ENCODE measurements at regions not wholly inside any gene's neighbourhood (a gene's known extent, or its start where the extent isn't known, plus 50 kb on each side); places are given as distances from the start of the nearest gene placed in this dataset.
"Not testable (repeated sequence)": the region's sequence is repeated elsewhere in the genome, so short reads cannot be mapped to it uniquely, and the experiment has no call there.

GRCh38 chr4:52157071-52157470 lies 106.0 kb downstream of the SPATA18 start:
- DNase-seq (ENCODE audit: low read depth in 4 of 4, low spot score in 1 of 4): not testable (repeated sequence)

DNA sequence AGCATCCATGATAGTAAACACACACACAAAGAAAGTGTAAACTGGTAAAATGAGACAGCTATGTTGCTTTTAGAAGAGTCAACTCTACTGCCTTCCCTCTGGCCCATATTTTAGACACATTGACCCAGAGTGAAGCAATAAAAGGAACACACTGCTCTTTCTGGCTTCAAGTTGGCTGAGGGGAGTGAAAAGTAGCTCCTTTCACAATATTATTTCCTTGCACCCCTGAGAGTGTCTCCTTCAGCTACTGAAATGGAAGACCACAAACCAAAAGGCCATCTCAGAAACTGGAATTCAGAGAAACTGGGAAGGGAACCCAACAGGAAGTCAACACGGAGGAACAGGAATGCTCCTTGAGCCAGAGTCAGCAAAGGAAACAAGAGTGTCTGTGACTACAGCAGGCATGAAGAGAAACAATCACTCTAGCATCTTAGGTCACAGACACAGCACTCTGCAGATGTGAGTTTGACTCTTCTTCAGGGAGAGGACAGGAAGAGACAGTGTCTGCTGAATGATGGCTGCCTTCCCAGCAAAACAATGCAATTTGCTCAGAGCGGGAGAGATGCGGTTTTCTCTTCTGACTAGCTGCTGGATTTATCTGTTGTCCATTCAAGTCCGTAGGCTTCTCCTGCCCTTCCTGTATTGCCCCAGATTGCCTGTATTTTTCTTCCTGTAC lies 106.7 kb downstream of the SPATA18 start:
- no peak for DNase-seq (ENCODE audit: low read depth in 4 of 4, low spot score in 1 of 4)

GRCh38 chr4:52160859-52161258 lies 109.8 kb downstream of the SPATA18 start:
- no peak for DNase-seq (ENCODE audit: low read depth in 4 of 4, low spot score in 1 of 4)

DNA sequence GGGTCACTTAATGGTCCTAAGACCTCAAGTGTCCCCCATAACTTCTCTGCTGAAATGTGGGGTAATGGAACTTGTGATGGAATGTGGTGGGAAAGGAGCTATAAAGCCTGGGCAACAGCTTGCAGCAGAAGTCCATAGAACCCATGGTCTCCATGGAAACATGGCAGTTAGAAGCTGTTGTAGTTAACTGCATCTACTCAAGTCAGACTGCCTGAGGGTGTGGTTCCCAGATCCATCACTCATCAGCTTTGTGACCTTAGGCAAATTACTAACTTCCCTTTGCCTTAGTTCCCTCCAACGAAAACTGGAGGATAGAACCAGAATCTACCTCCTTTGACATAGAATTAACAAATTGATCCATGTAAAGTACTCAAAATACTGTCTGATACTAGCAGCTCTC lies 113.0 kb downstream of the SPATA18 start:
- no peak for DNase-seq (ENCODE audit: low read depth in 4 of 4, low spot score in 1 of 4)

GRCh38 chr4:52172166-52172565 lies 121.1 kb downstream of the SPATA18 start:
- DNase-seq (ENCODE audit: low read depth in 4 of 4, low spot score in 1 of 4): no peak

- DNase-seq (ENCODE audit: low read depth in 4 of 4, low spot score in 1 of 4): no peak
These were observed 122.5 kb downstream of the SPATA18 start for GRCh38 chr4:52173470-52174045.

DNA sequence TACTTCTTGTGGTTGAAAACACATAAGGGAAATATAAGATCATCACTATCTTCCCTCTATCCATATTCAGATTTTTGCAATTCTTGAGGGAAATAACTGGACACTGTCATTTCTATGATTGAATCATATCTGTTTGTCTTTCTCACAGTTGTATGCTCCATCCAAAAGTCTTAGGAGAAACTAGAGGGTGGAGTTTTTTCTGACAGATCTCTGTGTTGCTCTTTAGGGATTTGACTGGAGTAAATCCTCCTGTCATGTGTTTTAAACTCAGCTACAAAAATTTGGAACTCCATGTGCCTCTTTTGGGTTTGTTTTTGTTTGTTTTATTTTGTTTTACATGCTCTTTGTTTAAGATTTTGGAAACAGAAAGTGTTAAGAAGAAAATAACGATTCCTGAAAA lies 136.5 kb downstream of the SPATA18 start:
- DNase-seq (ENCODE audit: low read depth in 4 of 4, low spot score in 1 of 4): no peak

GRCh38 chr4:52192001-52192400 lies 140.9 kb downstream of the SPATA18 start:
- DNase-seq (ENCODE audit: low read depth in 4 of 4, low spot score in 1 of 4): no peak

- no peak for DNase-seq (ENCODE audit: low read depth in 4 of 4, low spot score in 1 of 4)
These were observed 141.6 kb downstream of the SPATA18 start for GRCh38 chr4:52192721-52193135.

GRCh38 chr4:52195869-52196268 lies 144.8 kb downstream of the SPATA18 start:
- DNase-seq (ENCODE audit: low read depth in 4 of 4, low spot score in 1 of 4): no peak

DNA sequence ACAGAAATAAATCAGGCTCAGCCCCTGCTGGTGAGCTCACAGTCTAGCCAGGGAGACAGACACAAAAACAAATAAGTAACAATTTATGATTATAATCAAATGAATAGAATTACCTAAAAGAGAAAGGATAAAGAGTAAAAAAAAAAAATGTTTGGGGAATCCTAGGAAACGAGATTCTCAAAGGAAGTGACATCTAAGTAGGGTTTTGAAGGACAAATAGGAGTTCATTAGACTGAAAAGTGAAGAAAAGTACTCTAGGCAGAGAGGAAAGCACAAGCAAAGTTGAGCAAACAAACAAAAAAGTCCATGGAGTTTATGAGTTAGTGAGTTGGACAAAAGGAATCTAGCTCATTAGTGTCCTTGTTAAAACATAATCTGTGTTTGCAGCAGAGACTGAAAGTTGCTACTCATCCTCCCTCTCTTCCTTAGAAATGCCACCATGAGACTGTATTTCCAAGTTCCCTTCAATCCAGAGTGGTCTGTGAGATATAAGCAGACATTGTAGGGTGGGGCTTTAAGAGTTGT lies 145.6 kb downstream of the SPATA18 start:
- DNase-seq (ENCODE audit: low read depth in 4 of 4, low spot score in 1 of 4): no peak

DNA sequence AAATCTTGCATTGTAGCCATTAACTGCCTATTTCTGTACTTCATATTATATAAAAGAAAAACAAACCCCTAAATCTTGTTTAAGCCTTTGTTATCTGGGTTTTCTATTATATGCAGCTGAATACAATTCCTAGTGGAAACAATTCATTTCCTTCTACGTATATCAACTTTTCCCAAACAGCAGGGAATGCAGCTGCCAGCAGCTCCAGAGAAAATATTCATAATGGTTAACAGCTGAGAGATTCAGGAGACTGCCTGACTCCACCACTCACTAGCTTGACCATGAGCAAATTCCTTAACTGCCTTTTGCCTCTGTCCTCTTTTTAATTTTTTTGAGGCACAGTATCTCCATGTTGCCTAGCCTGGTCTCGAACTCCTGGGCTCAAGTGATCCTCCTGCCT lies 146.2 kb downstream of the SPATA18 start:
- DNase-seq (ENCODE audit: low read depth in 4 of 4, low spot score in 1 of 4): no peak

DNA sequence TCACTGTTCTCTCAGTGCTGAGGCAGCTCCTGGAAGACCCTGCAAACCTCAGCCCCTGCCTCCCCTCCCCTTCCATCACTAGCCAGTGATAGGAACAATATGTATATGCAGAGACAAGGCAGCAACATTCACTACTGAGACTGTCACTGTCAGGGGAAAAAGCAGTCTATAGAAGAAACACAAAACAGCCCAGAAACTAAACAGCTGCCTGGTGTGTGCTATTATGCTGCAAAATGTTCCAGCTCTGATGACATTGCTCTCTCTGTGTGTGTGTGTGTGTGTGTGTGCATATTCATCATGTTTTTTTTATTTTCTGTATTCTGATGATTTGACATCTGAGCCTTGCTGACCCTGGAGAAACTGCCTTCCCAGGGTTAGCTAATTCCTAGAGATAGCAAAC lies 147.2 kb downstream of the SPATA18 start:
- DNase-seq (ENCODE audit: low read depth in 4 of 4, low spot score in 1 of 4): no peak

DNA sequence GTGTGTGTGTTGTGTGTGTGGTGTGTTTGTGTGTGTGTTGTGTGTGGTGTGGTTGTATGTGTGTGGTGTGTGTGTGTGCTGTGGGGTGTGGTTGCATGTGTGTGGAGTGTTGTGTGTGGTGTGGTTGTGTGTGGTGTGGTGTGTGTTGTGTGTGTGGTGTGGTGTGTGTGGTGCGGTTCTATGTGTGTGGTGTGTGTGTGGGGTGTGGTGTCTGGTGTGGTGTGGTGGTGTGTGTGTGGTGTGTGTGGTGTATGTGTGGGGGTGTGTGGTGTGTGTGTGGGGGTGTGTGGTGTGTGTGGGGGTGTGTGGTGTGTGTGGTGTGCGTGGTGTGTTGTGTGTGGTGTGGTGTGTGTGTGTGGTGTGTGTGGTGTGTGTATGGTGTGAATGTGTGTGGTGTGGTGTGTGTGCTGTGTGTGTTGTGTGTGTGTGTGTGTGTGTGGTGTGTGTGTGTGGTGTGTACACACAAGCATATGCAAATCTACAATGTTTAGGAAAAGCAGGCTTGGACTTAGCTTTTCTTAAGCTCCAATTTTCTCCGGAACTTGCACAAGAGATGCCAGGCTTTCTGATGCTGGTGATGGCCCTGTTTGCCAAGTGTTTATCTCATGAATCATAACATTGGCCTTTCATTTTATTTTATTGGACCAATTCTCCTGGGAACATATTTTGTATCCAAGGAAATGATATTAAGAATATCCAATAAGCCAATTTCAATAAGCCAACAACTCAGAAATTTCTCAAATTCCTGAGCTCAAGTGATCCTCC lies 148.7 kb downstream of the SPATA18 start:
- no peak for DNase-seq (ENCODE audit: low read depth in 4 of 4, low spot score in 1 of 4)

DNA sequence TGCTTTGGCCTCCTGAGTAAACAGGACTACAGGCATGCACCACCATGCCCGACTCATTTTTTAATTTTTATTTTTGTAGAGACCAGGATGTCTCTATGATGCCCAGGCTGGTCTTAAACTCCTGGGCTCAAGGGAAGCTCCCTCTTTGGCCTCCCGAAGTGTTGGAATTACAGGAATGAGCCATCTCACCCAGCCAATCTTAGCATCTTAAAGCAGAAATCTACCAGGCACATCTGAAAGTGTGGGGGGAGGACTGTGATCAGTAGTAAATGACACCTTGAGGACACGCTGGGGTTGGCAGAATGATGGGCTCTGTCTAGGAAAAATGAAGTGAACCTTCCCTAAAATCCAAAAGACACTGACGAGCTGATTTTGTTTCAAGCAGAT lies 149.2 kb downstream of the SPATA18 start:
- DNase-seq (ENCODE audit: low read depth in 4 of 4, low spot score in 1 of 4): no peak

DNA sequence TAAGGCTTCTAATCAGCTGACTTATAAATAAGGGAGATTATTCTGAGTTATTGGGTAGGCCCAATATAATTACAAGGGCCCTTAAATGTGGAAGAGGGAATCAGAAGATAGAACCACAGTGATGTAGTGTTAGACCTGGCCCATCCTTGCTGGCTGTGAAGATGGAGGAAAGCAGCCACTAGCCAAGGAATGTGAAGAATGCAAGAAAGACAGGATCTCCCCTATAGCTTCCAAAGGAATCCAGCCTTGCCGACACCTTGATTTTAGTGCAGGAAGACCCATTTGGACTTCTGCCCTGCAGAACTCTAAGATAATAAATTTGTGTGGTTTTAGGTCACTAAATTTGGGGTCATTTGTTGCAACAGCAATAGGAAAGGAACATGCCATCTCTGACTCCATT lies 150.6 kb downstream of the SPATA18 start:
- DNase-seq (ENCODE audit: low read depth in 4 of 4, low spot score in 1 of 4): no peak

DNA sequence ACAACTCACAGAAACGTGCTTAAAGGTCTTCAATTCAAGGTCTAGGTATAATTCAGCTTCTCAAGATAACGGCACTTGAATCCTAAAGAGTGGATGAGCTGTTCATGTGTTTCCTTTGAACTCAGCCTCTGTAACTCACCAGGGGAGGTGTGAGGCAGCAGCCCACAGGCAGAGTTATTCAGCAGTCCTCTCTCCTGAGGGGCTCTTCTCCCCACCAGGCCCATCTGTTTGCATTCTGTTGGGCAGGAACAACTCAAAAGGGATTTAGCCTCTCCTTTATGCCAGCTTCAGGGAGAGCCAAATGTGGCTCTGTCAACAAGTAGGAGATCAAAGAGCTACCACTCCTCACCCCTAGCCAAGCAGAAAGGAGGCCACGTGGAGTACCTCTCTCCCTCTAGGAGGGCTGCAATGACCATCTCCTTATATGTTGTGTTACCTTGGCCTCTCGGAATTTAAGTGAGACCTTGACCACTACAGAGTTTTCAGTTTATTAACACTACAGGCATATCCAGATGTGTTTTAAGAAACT lies 151.2 kb downstream of the SPATA18 start:
- DNase-seq (ENCODE audit: low read depth in 4 of 4, low spot score in 1 of 4): no peak

DNA sequence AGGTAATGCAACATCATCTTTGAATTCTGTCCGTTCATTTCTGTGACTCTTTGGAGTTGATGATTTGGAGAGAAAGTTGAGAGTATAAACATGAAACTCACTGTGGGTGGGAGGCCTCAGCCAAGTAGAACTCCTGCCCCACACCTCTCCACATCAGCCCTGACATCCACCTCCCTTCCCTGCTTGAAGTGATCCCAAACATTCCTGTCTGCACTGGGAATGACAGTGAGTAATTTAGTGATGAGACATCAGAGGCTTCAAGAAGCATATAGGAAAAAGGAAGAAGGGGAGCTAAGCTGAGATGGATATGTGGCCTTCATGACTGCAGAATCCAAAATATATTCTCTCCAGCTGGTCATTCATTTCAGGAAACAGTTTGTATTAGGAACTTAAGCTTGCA lies 151.8 kb downstream of the SPATA18 start:
- DNase-seq (ENCODE audit: low read depth in 4 of 4, low spot score in 1 of 4): no peak

DNA sequence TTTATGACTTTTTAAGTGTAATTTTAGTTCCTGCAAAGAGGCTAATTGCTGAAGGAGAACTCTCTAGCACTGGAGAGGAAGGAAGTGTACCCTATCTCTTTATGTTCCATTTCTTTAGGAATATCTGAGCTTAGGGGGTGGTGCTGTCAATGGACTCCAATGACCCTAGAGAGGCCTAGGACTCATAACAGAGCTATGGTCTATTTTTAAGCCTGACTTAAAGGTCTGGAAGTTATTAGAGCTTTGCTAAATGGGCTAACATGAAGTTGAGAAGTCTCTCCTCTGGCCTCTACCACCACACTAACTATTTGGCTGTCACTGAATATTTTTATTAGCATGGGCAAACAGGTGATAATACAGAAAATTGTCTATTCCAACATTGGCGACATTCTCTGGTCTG lies 152.2 kb downstream of the SPATA18 start:
- DNase-seq (ENCODE audit: low read depth in 4 of 4, low spot score in 1 of 4): no peak

- DNase-seq (ENCODE audit: low read depth in 4 of 4, low spot score in 1 of 4): no peak
These were observed 153.8 kb downstream of the SPATA18 start for GRCh38 chr4:52204921-52205320.

DNA sequence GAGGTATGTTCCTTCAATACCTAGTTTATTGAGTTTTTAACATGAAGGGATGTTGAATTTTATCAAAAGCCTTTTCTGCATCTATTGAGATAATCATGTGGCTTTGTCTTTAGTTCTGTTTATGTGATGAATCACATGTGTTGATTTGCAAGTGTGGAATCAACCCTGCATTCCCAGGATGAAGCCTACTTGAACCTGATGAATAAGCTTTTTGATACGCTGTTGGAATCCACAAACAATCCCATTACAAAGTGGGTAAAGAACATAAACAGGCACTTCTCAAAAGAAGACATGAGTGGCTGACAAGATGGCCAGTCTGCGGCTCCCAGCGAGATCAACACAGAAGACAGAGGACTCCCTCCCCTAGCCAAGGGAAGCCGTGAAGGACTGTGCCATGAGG lies 156.0 kb downstream of the SPATA18 start:
- DNase-seq (ENCODE audit: low read depth in 4 of 4, low spot score in 1 of 4): not testable (repeated sequence)

- no peak for DNase-seq (ENCODE audit: low read depth in 4 of 4, low spot score in 1 of 4)
These were observed 161.6 kb downstream of the SPATA18 start for GRCh38 chr4:52212702-52213101.

All from stimulated activated CD4-positive, alpha-beta T cell treated with anti-CD3 and anti-CD28 coated beads, Interleukin-1b, Interleukin-23, amount 100 ng/mL, for 24 hours (primary cell).